ENCODE measurements at regions not wholly inside any gene's neighbourhood (a gene's known extent, or its start where the extent isn't known, plus 50 kb on each side); places are given as distances from the start of the nearest gene placed in this dataset.

- TF ChIP-seq, protein P1, sequence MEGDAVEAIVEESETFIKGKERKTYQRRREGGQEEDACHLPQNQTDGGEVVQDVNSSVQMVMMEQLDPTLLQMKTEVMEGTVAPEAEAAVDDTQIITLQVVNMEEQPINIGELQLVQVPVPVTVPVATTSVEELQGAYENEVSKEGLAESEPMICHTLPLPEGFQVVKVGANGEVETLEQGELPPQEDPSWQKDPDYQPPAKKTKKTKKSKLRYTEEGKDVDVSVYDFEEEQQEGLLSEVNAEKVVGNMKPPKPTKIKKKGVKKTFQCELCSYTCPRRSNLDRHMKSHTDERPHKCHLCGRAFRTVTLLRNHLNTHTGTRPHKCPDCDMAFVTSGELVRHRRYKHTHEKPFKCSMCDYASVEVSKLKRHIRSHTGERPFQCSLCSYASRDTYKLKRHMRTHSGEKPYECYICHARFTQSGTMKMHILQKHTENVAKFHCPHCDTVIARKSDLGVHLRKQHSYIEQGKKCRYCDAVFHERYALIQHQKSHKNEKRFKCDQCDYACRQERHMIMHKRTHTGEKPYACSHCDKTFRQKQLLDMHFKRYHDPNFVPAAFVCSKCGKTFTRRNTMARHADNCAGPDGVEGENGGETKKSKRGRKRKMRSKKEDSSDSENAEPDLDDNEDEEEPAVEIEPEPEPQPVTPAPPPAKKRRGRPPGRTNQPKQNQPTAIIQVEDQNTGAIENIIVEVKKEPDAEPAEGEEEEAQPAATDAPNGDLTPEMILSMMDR (IDR thresholded peaks at IDR 0.05; ENCODE audit: low read length): no peak
- TF ChIP-seq EZH2 (optimal IDR thresholded peaks at IDR 0.05; ENCODE audit: low read depth, low read length): no peak
- no peak for TF ChIP-seq EZH2phosphoT487 (IDR thresholded peaks at IDR 0.05; ENCODE audit: low read length)
Observed at GRCh38 chr15:69627548-69628158, 175.0 kb downstream of the RPLP1 start.

Measured in MM.1S (cell line).